GM12878 (cell line): ENCODE measurements at regions not wholly inside any gene's neighbourhood (a gene's known extent, or its start where the extent isn't known, plus 50 kb on each side); places are given as distances from the start of the nearest gene placed in this dataset.

Experiments
- EED ChIP-seq: sonication (generic); IDR thresholded peaks from 2 replicates; pipeline ENCODE4 v1.6.1; 2016; ENCODE audit warnings: antibody characterized with exemption, low read depth
- NFXL1 ChIP-seq: fragments of 450-650 bp; IDR thresholded peaks from 2 replicates; pipeline ENCODE4 v1.6.1; 2017; ENCODE audit warnings: antibody characterized with exemption, mild to moderate bottlenecking, borderline replicate concordance
- RCOR1 ChIP-seq: conservative IDR thresholded peaks from 2 replicates; pipeline ENCODE4 v1.6.1; 2012; ENCODE audit warnings: low read depth, low read length, improper control_type of control experiment
- SMAD1 ChIP-seq: fragments of 450-650 bp; IDR thresholded peaks from 2 replicates; pipeline ENCODE4 v1.6.1; 2018; ENCODE audit warnings: mild to moderate bottlenecking, low read depth; ENCODE audit not compliant: partially characterized antibody
- SPI1 ChIP-seq: IDR thresholded peaks from 2 replicates; pipeline ENCODE4 v1.6.1; 2011; ENCODE audit warnings: low read depth, mild to moderate bottlenecking, low read length, moderate library complexity, borderline replicate concordance; ENCODE audit not compliant: insufficient read depth
- SREBF2 ChIP-seq: IDR thresholded peaks from 2 replicates; pipeline ENCODE4 v1.6.1; 2012; ENCODE audit warnings: mild to moderate bottlenecking, low read length
- SUPT20H ChIP-seq: IDR thresholded peaks from 2 replicates; pipeline ENCODE4 v1.6.1; 2011; ENCODE audit warnings: low read depth, mild to moderate bottlenecking, low read length, moderate library complexity, borderline replicate concordance; ENCODE audit not compliant: control insufficient read depth
- TCF7 ChIP-seq: IDR thresholded peaks from 2 replicates; pipeline ENCODE4 v1.6.1; 2014; ENCODE audit warnings: antibody characterized with exemption, borderline replicate concordance
- ZZZ3 ChIP-seq: IDR thresholded peaks from 2 replicates; pipeline ENCODE4 v1.6.1; 2011; ENCODE audit warnings: low read depth; ENCODE audit not compliant: control insufficient read depth, insufficient read length
- TF ChIP-seq, protein P1 (sequence below): fragments of 450-650 bp; IDR thresholded peaks from 2 replicates; pipeline ENCODE4 v1.6.1; 2017; ENCODE audit warnings: mild to moderate bottlenecking, moderate library complexity
- TF ChIP-seq, protein P2 (sequence below): fragments of 150-350 bp; IDR thresholded peaks from 2 replicates; pipeline ENCODE4 v1.6.1; 2014; ENCODE audit warnings: mild to moderate bottlenecking, low read depth, low read length
- TF ChIP-seq, protein P3 (sequence below): IDR thresholded peaks from 2 replicates; pipeline ENCODE4 v1.6.1; 2012; ENCODE audit warnings: low read depth, low read length, improper control_type of control experiment
- TF ChIP-seq, protein P4 (sequence below): IDR thresholded peaks from 2 replicates; pipeline ENCODE4 v1.6.1; 2011; ENCODE audit warnings: low read depth, low read length, improper control_type of control experiment, borderline replicate concordance
- TF ChIP-seq, protein P5 (sequence below): IDR thresholded peaks from 2 replicates; pipeline ENCODE4 v1.6.1; 2012; ENCODE audit warnings: mild to moderate bottlenecking, low read depth, low read length
- TF ChIP-seq, protein P6 (sequence below): fragments of 450-650 bp; conservative IDR thresholded peaks from 2 replicates; pipeline ENCODE4 v1.6.1; 2017; ENCODE audit warnings: mild to moderate bottlenecking, moderate library complexity

DNA sequence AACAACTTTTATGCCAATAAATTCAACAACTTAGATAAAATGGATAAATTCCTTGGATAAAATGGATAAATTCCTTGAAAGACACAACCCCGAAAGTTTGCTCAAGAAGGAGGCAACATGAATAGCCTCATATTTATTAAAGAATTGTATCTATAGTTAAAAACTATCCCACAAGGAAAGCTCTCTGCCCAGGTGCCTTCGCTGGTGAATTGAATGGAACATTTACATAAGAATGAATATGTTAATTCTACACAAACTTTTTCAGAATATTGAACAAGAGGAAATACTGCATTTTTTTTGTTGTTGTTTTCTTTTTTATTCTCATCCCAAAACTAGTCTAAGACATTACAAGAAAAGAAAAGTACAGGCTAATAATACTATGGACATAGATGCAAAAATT lies 805.3 kb upstream of the RAB6C start (continued):
- TF ChIP-seq, protein P1, sequence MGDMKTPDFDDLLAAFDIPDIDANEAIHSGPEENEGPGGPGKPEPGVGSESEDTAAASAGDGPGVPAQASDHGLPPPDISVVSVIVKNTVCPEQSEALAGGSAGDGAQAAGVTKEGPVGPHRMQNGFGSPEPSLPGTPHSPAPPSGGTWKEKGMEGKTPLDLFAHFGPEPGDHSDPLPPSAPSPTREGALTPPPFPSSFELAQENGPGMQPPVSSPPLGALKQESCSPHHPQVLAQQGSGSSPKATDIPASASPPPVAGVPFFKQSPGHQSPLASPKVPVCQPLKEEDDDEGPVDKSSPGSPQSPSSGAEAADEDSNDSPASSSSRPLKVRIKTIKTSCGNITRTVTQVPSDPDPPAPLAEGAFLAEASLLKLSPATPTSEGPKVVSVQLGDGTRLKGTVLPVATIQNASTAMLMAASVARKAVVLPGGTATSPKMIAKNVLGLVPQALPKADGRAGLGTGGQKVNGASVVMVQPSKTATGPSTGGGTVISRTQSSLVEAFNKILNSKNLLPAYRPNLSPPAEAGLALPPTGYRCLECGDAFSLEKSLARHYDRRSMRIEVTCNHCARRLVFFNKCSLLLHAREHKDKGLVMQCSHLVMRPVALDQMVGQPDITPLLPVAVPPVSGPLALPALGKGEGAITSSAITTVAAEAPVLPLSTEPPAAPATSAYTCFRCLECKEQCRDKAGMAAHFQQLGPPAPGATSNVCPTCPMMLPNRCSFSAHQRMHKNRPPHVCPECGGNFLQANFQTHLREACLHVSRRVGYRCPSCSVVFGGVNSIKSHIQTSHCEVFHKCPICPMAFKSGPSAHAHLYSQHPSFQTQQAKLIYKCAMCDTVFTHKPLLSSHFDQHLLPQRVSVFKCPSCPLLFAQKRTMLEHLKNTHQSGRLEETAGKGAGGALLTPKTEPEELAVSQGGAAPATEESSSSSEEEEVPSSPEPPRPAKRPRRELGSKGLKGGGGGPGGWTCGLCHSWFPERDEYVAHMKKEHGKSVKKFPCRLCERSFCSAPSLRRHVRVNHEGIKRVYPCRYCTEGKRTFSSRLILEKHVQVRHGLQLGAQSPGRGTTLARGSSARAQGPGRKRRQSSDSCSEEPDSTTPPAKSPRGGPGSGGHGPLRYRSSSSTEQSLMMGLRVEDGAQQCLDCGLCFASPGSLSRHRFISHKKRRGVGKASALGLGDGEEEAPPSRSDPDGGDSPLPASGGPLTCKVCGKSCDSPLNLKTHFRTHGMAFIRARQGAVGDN: no peak
- TF ChIP-seq, protein P2, sequence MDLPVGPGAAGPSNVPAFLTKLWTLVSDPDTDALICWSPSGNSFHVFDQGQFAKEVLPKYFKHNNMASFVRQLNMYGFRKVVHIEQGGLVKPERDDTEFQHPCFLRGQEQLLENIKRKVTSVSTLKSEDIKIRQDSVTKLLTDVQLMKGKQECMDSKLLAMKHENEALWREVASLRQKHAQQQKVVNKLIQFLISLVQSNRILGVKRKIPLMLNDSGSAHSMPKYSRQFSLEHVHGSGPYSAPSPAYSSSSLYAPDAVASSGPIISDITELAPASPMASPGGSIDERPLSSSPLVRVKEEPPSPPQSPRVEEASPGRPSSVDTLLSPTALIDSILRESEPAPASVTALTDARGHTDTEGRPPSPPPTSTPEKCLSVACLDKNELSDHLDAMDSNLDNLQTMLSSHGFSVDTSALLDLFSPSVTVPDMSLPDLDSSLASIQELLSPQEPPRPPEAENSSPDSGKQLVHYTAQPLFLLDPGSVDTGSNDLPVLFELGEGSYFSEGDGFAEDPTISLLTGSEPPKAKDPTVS: no peak
- TF ChIP-seq SREBF2 (no peak), SPI1 (no peak), ZZZ3 (no peak), SUPT20H (no peak), SMAD1 (no peak), RCOR1 (no peak), TCF7 (no peak), NFXL1 (no peak), EED (no peak)
- TF ChIP-seq, protein P3, sequence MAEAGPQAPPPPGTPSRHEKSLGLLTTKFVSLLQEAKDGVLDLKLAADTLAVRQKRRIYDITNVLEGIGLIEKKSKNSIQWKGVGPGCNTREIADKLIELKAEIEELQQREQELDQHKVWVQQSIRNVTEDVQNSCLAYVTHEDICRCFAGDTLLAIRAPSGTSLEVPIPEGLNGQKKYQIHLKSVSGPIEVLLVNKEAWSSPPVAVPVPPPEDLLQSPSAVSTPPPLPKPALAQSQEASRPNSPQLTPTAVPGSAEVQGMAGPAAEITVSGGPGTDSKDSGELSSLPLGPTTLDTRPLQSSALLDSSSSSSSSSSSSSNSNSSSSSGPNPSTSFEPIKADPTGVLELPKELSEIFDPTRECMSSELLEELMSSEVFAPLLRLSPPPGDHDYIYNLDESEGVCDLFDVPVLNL: no peak
- TF ChIP-seq, protein P4, sequence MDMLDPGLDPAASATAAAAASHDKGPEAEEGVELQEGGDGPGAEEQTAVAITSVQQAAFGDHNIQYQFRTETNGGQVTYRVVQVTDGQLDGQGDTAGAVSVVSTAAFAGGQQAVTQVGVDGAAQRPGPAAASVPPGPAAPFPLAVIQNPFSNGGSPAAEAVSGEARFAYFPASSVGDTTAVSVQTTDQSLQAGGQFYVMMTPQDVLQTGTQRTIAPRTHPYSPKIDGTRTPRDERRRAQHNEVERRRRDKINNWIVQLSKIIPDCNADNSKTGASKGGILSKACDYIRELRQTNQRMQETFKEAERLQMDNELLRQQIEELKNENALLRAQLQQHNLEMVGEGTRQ: no peak
- TF ChIP-seq, protein P5, sequence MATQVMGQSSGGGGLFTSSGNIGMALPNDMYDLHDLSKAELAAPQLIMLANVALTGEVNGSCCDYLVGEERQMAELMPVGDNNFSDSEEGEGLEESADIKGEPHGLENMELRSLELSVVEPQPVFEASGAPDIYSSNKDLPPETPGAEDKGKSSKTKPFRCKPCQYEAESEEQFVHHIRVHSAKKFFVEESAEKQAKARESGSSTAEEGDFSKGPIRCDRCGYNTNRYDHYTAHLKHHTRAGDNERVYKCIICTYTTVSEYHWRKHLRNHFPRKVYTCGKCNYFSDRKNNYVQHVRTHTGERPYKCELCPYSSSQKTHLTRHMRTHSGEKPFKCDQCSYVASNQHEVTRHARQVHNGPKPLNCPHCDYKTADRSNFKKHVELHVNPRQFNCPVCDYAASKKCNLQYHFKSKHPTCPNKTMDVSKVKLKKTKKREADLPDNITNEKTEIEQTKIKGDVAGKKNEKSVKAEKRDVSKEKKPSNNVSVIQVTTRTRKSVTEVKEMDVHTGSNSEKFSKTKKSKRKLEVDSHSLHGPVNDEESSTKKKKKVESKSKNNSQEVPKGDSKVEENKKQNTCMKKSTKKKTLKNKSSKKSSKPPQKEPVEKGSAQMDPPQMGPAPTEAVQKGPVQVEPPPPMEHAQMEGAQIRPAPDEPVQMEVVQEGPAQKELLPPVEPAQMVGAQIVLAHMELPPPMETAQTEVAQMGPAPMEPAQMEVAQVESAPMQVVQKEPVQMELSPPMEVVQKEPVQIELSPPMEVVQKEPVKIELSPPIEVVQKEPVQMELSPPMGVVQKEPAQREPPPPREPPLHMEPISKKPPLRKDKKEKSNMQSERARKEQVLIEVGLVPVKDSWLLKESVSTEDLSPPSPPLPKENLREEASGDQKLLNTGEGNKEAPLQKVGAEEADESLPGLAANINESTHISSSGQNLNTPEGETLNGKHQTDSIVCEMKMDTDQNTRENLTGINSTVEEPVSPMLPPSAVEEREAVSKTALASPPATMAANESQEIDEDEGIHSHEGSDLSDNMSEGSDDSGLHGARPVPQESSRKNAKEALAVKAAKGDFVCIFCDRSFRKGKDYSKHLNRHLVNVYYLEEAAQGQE: no peak
- TF ChIP-seq, protein P6, sequence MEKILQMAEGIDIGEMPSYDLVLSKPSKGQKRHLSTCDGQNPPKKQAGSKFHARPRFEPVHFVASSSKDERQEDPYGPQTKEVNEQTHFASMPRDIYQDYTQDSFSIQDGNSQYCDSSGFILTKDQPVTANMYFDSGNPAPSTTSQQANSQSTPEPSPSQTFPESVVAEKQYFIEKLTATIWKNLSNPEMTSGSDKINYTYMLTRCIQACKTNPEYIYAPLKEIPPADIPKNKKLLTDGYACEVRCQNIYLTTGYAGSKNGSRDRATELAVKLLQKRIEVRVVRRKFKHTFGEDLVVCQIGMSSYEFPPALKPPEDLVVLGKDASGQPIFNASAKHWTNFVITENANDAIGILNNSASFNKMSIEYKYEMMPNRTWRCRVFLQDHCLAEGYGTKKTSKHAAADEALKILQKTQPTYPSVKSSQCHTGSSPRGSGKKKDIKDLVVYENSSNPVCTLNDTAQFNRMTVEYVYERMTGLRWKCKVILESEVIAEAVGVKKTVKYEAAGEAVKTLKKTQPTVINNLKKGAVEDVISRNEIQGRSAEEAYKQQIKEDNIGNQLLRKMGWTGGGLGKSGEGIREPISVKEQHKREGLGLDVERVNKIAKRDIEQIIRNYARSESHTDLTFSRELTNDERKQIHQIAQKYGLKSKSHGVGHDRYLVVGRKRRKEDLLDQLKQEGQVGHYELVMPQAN: no peak
- TF ChIP-seq, all 136 proteins: peak for 0
